ENCODE measurements at regions not wholly inside any gene's neighbourhood (a gene's known extent, or its start where the extent isn't known, plus 50 kb on each side); places are given as distances from the start of the nearest gene placed in this dataset.

GRCh38 chr1:208979776-208980175 is 603.7 kb upstream of the CAMK1G start:
- TF ChIP-seq SUZ12 (IDR thresholded peaks at IDR 0.05) = no peak
- TF ChIP-seq FOXA1 (IDR thresholded peaks at IDR 0.05) = no peak
- TF ChIP-seq FOXM1 (IDR thresholded peaks at IDR 0.05; ENCODE audit: borderline replicate concordance) = no peak
- TF ChIP-seq FOXK2 (IDR thresholded peaks at IDR 0.05) = no peak
- no peak for TF ChIP-seq TARDBP (IDR thresholded peaks at IDR 0.05)
- TF ChIP-seq BHLHE40 (IDR thresholded peaks at IDR 0.05; ENCODE audit: borderline replicate concordance) = no peak
- no peak for TF ChIP-seq ELF4 (IDR thresholded peaks at IDR 0.05)
- TF ChIP-seq L3MBTL2 (conservative IDR thresholded peaks at IDR 0.05) = no peak
- no peak for TF ChIP-seq SP1 (IDR thresholded peaks at IDR 0.05)
- no peak for TF ChIP-seq PKNOX1 (IDR thresholded peaks at IDR 0.05)
